CD4-positive, alpha-beta T cell (primary cell): ENCODE measurements at regions not wholly inside any gene's neighbourhood (a gene's known extent, or its start where the extent isn't known, plus 50 kb on each side); places are given as distances from the start of the nearest gene placed in this dataset.

Source experiments
- ATAC-seq: fragments of 200-7000 bp; cut with Tn5 transposase; one replicate; pipeline ENCODE4 v1.10.0; 2022; ENCODE audit warnings: mild to moderate bottlenecking; ENCODE audit not compliant: poor library complexity
- CTCF ChIA-PET: fragments of 350-600 bp; sonication (Branson Sonifier 250); formaldehyde crosslinking; loops from one replicate; lab custom pipeline; 2021; ENCODE audit warnings: antibody characterized with exemption, inconsistent platforms; lab: Charles Lee
- POLR2A ChIA-PET: fragments of 350-600 bp; sonication (Branson Sonifier 250); formaldehyde crosslinking; loops from one replicate; lab custom pipeline; 2021; ENCODE audit warnings: antibody characterized with exemption, inconsistent platforms; lab: Charles Lee
- DNase-seq, 14 experiments: peaks; one replicate each; pipeline ENCODE4 v3.0.0-alpha.2; 2013 to 2020; ENCODE audit warnings: mixed read lengths in 2 of 14
- H3K27ac ChIP-seq, 2 donors: one replicate each; pipeline versions ENCODE4 v1.5.1 to v1.7.0; 2013; ENCODE audit warnings: low read length in 2 of 2, low read depth in 1 of 2, mild to moderate bottlenecking in 1 of 2
- H3K27me3 ChIP-seq, 2 experiments: 1 replicate in 1 of 2; 2 replicates in 1 of 2; pipeline versions ENCODE4 v1.6.1 to v1.7.0; 2013; ENCODE audit warnings: low read length in 2 of 2, control low read depth in 1 of 2, mild to moderate bottlenecking in 1 of 2, moderate library complexity in 1 of 2; ENCODE audit not compliant: insufficient read depth in 2 of 2, control insufficient read depth in 1 of 2
- H3K36me3 ChIP-seq: one replicate; pipeline ENCODE4 v1.6.1; 2013; ENCODE audit warnings: low read length, control low read depth; ENCODE audit not compliant: insufficient read depth
- H3K4me1 ChIP-seq: one replicate; pipeline ENCODE4 v1.6.1; 2013; ENCODE audit warnings: low read length, control low read depth; ENCODE audit not compliant: insufficient read depth
- H3K4me3 ChIP-seq: one replicate; pipeline ENCODE4 v1.5.1; 2013; ENCODE audit warnings: mild to moderate bottlenecking, low read length, moderate library complexity
- H3K9me3 ChIP-seq, 2 experiments: 1 replicate in 1 of 2; 2 replicates in 1 of 2; pipeline versions ENCODE4 v1.6.1 to v1.7.0; 2013; ENCODE audit warnings: low read length in 2 of 2, mild to moderate bottlenecking in 2 of 2, control low read depth in 1 of 2, moderate library complexity in 1 of 2; ENCODE audit not compliant: control insufficient read depth in 1 of 2, insufficient read depth in 1 of 2
- H3K27ac Mint-ChIP-seq: one replicate; pipeline ENCODE4 v1.8.0; 2020; ENCODE audit warnings: mixed read lengths
- H3K27me3 Mint-ChIP-seq: one replicate; pipeline ENCODE4 v1.8.0; 2021; ENCODE audit warnings: mixed read lengths
- H3K36me3 Mint-ChIP-seq: one replicate; pipeline ENCODE4 v1.8.0; 2021; ENCODE audit warnings: low read depth, mixed read lengths
- H3K4me1 Mint-ChIP-seq: one replicate; pipeline ENCODE4 v1.8.0; 2021; ENCODE audit warnings: low read depth, mixed read lengths
- H3K4me3 Mint-ChIP-seq: one replicate; pipeline ENCODE4 v1.8.0; 2020; ENCODE audit warnings: mild to moderate bottlenecking, mixed read lengths
- H3K9me3 Mint-ChIP-seq: one replicate; pipeline ENCODE4 v1.8.0; 2020; ENCODE audit warnings: mixed read lengths
- CTCF ChIP-seq: fragments of 200-600 bp; IDR thresholded peaks from one replicate; pipeline ENCODE4 v1.8.0; 2022; ENCODE audit warnings: antibody characterized with exemption, mild to moderate bottlenecking
- intact Hi-C, 2 experiments: fragments of 100-400 bp; cut with DNase I in 1 of 2; cut with micrococcal nuclease in 1 of 2; formaldehyde crosslinking; loops; one replicate each; pipeline versions ENCODE4 v1.15.1 to v1.9.0; 2023 to 2025; cut with DNase I, micrococcal nuclease

GRCh38 chr2:42957861-42958301 is 165.5 kb upstream of the HAAO start:
- DNase-seq: no peak
- Histone ChIP-seq H3K27me3 (peaks cover 5 to 7% of the 10 kb centered on the region in 2 experiments), H3K9me3 (no peaks in the 10 kb centered on the region), H3K36me3 (no peaks in the 10 kb centered on the region), H3K4me3 (no peak overlapping the region), H3K4me1 (peaks cover 10% of the 10 kb centered on the region), H3K27ac (no peak overlapping the region)
- no peak for ATAC-seq
- Mint-ChIP-seq H3K27ac (no peak overlapping the region), H3K4me1 (peaks cover 13% of the 10 kb centered on the region), H3K4me3 (no peak overlapping the region), H3K36me3 (no peaks in the 10 kb centered on the region), H3K9me3 (no peaks in the 10 kb centered on the region), H3K27me3 (peaks cover 14% of the 10 kb centered on the region)
- ChIA-PET CTCF (no interaction called here), POLR2A (no interaction called here)
- TF ChIP-seq CTCF: no peak
- intact Hi-C loops: no loop called here

- Histone ChIP-seq H3K27me3 (peaks cover 5 to 7% of the 10 kb centered on the region in 2 experiments), H3K4me3 (no peak overlapping the region), H3K27ac (no peak overlapping the region), H3K4me1 (peaks cover 4% of the 10 kb centered on the region), H3K36me3 (no peaks in the 10 kb centered on the region), H3K9me3 (no peaks in the 10 kb centered on the region)
- H3K9me3 Mint-ChIP-seq: no peaks in the 10 kb centered on the region
- no peak for DNase-seq
- POLR2A ChIA-PET: no interaction called here
- intact Hi-C loops: no loop called here
- H3K4me1 Mint-ChIP-seq: peaks cover 7% of the 10 kb centered on the region
- ATAC-seq: no peak
- CTCF ChIA-PET: no interaction called here
- no peak overlapping the region for H3K4me3 Mint-ChIP-seq
- H3K27me3 Mint-ChIP-seq: peaks cover 8% of the 10 kb centered on the region
- no peak overlapping the region for H3K27ac Mint-ChIP-seq
- H3K36me3 Mint-ChIP-seq: no peaks in the 10 kb centered on the region
- no peak for TF ChIP-seq CTCF
These were observed 164.9 kb upstream of the HAAO start for GRCh38 chr2:42957109-42957860.

GRCh38 chr2:42954227-42954962 is 162.0 kb upstream of the HAAO start:
- no peaks in the 10 kb centered on the region for H3K27me3 Mint-ChIP-seq
- intact Hi-C loops: no loop called here
- no peaks in the 10 kb centered on the region for H3K9me3 Mint-ChIP-seq
- H3K4me1 ChIP-seq: no peaks in the 10 kb centered on the region
- no peak overlapping the region for H3K4me3 Mint-ChIP-seq
- no peak overlapping the region for H3K27ac Mint-ChIP-seq
- no peak overlapping the region for H3K4me3 ChIP-seq
- no peak for ATAC-seq
- no peaks in the 10 kb centered on the region for H3K4me1 Mint-ChIP-seq
- TF ChIP-seq CTCF: no peak
- H3K27ac ChIP-seq: no peak overlapping the region
- POLR2A ChIA-PET: no interaction called here
- H3K9me3 ChIP-seq: no peaks in the 10 kb centered on the region
- H3K27me3 ChIP-seq: peaks cover 0 to 2% of the 10 kb centered on the region in 2 experiments
- CTCF ChIA-PET: no interaction called here
- no peaks in the 10 kb centered on the region for H3K36me3 ChIP-seq
- no peaks in the 10 kb centered on the region for H3K36me3 Mint-ChIP-seq
- no peak for DNase-seq
